ENCODE measurements at regions not wholly inside any gene's neighbourhood (a gene's known extent, or its start where the extent isn't known, plus 50 kb on each side); places are given as distances from the start of the nearest gene placed in this dataset.
"Not testable (repeated sequence)": the region's sequence is repeated elsewhere in the genome, so short reads cannot be mapped to it uniquely, and the experiment has no call there.

GRCh38 chr1:172938681-172939080 lies 112.1 kb downstream of the TNFSF18 start:
- Histone ChIP-seq H3K27ac (ENCODE audit: low read length) (no peak overlapping the region), H3K4me1 (ENCODE audit: control insufficient read depth, insufficient read depth, low read length) (peaks cover 18% of the 10 kb centered on the region), H3K27me3 (ENCODE audit: control insufficient read depth in 1 of 2, insufficient read depth in 2 of 2, low read length in 2 of 2) (no peaks in the 10 kb centered on the region), H3K36me3 (ENCODE audit: control insufficient read depth in 2 of 2, insufficient read depth in 2 of 2, low read length in 2 of 2) (no peaks in the 10 kb centered on the region), H3K9ac (ENCODE audit: low read length in 2 of 2) (no peak overlapping the region), H3K4me3 (ENCODE audit: low read length in 2 of 2) (no peak overlapping the region), H3K9me3 (ENCODE audit: control insufficient read depth in 2 of 2, low read length in 2 of 2) (no peaks in the 10 kb centered on the region)

GRCh38 chr1:172939475-172939874 lies 111.3 kb downstream of the TNFSF18 start:
- Histone ChIP-seq H3K27ac (ENCODE audit: low read length) (no peak overlapping the region), H3K9ac (ENCODE audit: low read length in 2 of 2) (no peak overlapping the region), H3K9me3 (ENCODE audit: control insufficient read depth in 2 of 2, low read length in 2 of 2) (no peaks in the 10 kb centered on the region), H3K4me1 (ENCODE audit: control insufficient read depth, insufficient read depth, low read length) (peaks cover 13% of the 10 kb centered on the region), H3K4me3 (ENCODE audit: low read length in 2 of 2) (no peak overlapping the region), H3K27me3 (ENCODE audit: control insufficient read depth in 1 of 2, insufficient read depth in 2 of 2, low read length in 2 of 2) (no peaks in the 10 kb centered on the region), H3K36me3 (ENCODE audit: control insufficient read depth in 2 of 2, insufficient read depth in 2 of 2, low read length in 2 of 2) (no peaks in the 10 kb centered on the region)

- no peak overlapping the region for H3K9ac ChIP-seq (ENCODE audit: low read length in 2 of 2)
- H3K4me1 ChIP-seq (ENCODE audit: control insufficient read depth, insufficient read depth, low read length), result peaks cover 13% of the 10 kb centered on the region
- no peaks in the 10 kb centered on the region for H3K36me3 ChIP-seq (ENCODE audit: control insufficient read depth in 2 of 2, insufficient read depth in 2 of 2, low read length in 2 of 2)
- H3K27ac ChIP-seq (ENCODE audit: low read length), result no peak overlapping the region
- H3K9me3 ChIP-seq (ENCODE audit: control insufficient read depth in 2 of 2, low read length in 2 of 2), result no peaks in the 10 kb centered on the region
- H3K4me3 ChIP-seq (ENCODE audit: low read length in 2 of 2), result no peak overlapping the region
- no peaks in the 10 kb centered on the region for H3K27me3 ChIP-seq (ENCODE audit: control insufficient read depth in 1 of 2, insufficient read depth in 2 of 2, low read length in 2 of 2)
These were observed 110.4 kb downstream of the TNFSF18 start for GRCh38 chr1:172940174-172940855.

GRCh38 chr1:172941471-172941870 lies 109.3 kb downstream of the TNFSF18 start:
- Histone ChIP-seq H3K27ac (ENCODE audit: low read length) (no peak overlapping the region), H3K36me3 (ENCODE audit: control insufficient read depth in 2 of 2, insufficient read depth in 2 of 2, low read length in 2 of 2) (no peaks in the 10 kb centered on the region), H3K9ac (ENCODE audit: low read length in 2 of 2) (no peak overlapping the region), H3K9me3 (ENCODE audit: control insufficient read depth in 2 of 2, low read length in 2 of 2) (no peaks in the 10 kb centered on the region), H3K4me1 (ENCODE audit: control insufficient read depth, insufficient read depth, low read length) (peaks cover 13% of the 10 kb centered on the region), H3K4me3 (ENCODE audit: low read length in 2 of 2) (no peak overlapping the region), H3K27me3 (ENCODE audit: control insufficient read depth in 1 of 2, insufficient read depth in 2 of 2, low read length in 2 of 2) (no peaks in the 10 kb centered on the region)

- Histone ChIP-seq H3K36me3 (ENCODE audit: control insufficient read depth in 2 of 2, insufficient read depth in 2 of 2, low read length in 2 of 2) (no peaks in the 10 kb centered on the region), H3K9me3 (ENCODE audit: control insufficient read depth in 2 of 2, low read length in 2 of 2) (no peaks in the 10 kb centered on the region), H3K27me3 (ENCODE audit: control insufficient read depth in 1 of 2, insufficient read depth in 2 of 2, low read length in 2 of 2) (no peaks in the 10 kb centered on the region), H3K27ac (ENCODE audit: low read length) (no peak overlapping the region), H3K4me3 (ENCODE audit: low read length in 2 of 2) (no peak overlapping the region), H3K4me1 (ENCODE audit: control insufficient read depth, insufficient read depth, low read length) (peaks cover 13% of the 10 kb centered on the region), H3K9ac (ENCODE audit: low read length in 2 of 2) (no peak overlapping the region)
These were observed 108.8 kb downstream of the TNFSF18 start for GRCh38 chr1:172941945-172942344.

- H3K27ac ChIP-seq (ENCODE audit: low read length); H3K4me3 ChIP-seq (ENCODE audit: low read length in 2 of 2); H3K9ac ChIP-seq (ENCODE audit: low read length in 2 of 2): not testable (repeated sequence)
These were observed 107.6 kb downstream of the TNFSF18 start for GRCh38 chr1:172943138-172943537.

GRCh38 chr1:172944931-172945330 lies 105.8 kb downstream of the TNFSF18 start:
- Histone ChIP-seq H3K9me3 (ENCODE audit: control insufficient read depth in 2 of 2, low read length in 2 of 2) (no peaks in the 10 kb centered on the region), H3K27ac (ENCODE audit: low read length) (no peak overlapping the region), H3K27me3 (ENCODE audit: control insufficient read depth in 1 of 2, insufficient read depth in 2 of 2, low read length in 2 of 2) (no peaks in the 10 kb centered on the region), H3K4me1 (ENCODE audit: control insufficient read depth, insufficient read depth, low read length) (peaks cover 13% of the 10 kb centered on the region), H3K36me3 (ENCODE audit: control insufficient read depth in 2 of 2, insufficient read depth in 2 of 2, low read length in 2 of 2) (no peaks in the 10 kb centered on the region), H3K4me3 (ENCODE audit: low read length in 2 of 2) (no peak overlapping the region), H3K9ac (ENCODE audit: low read length in 2 of 2) (no peak overlapping the region)

More at GRCh38 chr1:172943138-172943537, 107.6 kb downstream of the TNFSF18 start:
- not testable (repeated sequence) for H3K27me3 ChIP-seq (ENCODE audit: control insufficient read depth in 1 of 2, insufficient read depth in 2 of 2, low read length in 2 of 2); H3K36me3 ChIP-seq (ENCODE audit: control insufficient read depth in 2 of 2, insufficient read depth in 2 of 2, low read length in 2 of 2); H3K9me3 ChIP-seq (ENCODE audit: control insufficient read depth in 2 of 2, low read length in 2 of 2)
- H3K4me1 ChIP-seq (ENCODE audit: control insufficient read depth, insufficient read depth, low read length), result peaks cover 13% of the 10 kb centered on the region

GRCh38 chr1:172946814-172947507 lies 103.8 kb downstream of the TNFSF18 start:
- H3K9me3 ChIP-seq (ENCODE audit: control insufficient read depth in 2 of 2, low read length in 2 of 2), result no peaks in the 10 kb centered on the region
- no peaks in the 10 kb centered on the region for H3K4me1 ChIP-seq (ENCODE audit: control insufficient read depth, insufficient read depth, low read length)
- no peaks in the 10 kb centered on the region for H3K27me3 ChIP-seq (ENCODE audit: control insufficient read depth in 1 of 2, insufficient read depth in 2 of 2, low read length in 2 of 2)
- no peak overlapping the region for H3K27ac ChIP-seq (ENCODE audit: low read length)
- no peaks in the 10 kb centered on the region for H3K36me3 ChIP-seq (ENCODE audit: control insufficient read depth in 2 of 2, insufficient read depth in 2 of 2, low read length in 2 of 2)
- H3K4me3 ChIP-seq (ENCODE audit: low read length in 2 of 2), result no peak overlapping the region
- H3K9ac ChIP-seq (ENCODE audit: low read length in 2 of 2), result no peak overlapping the region

- H3K27me3 ChIP-seq (ENCODE audit: control insufficient read depth in 1 of 2, insufficient read depth in 2 of 2, low read length in 2 of 2), result no peaks in the 10 kb centered on the region
- H3K4me3 ChIP-seq (ENCODE audit: low read length in 2 of 2), result no peak overlapping the region
- no peaks in the 10 kb centered on the region for H3K4me1 ChIP-seq (ENCODE audit: control insufficient read depth, insufficient read depth, low read length)
- no peaks in the 10 kb centered on the region for H3K36me3 ChIP-seq (ENCODE audit: control insufficient read depth in 2 of 2, insufficient read depth in 2 of 2, low read length in 2 of 2)
- no peaks in the 10 kb centered on the region for H3K9me3 ChIP-seq (ENCODE audit: control insufficient read depth in 2 of 2, low read length in 2 of 2)
- H3K9ac ChIP-seq (ENCODE audit: low read length in 2 of 2), result no peak overlapping the region
- no peak overlapping the region for H3K27ac ChIP-seq (ENCODE audit: low read length)
These were observed 102.3 kb downstream of the TNFSF18 start for GRCh38 chr1:172948457-172948856.

- Histone ChIP-seq H3K9ac (ENCODE audit: low read length in 2 of 2) (no peak overlapping the region), H3K27ac (ENCODE audit: low read length) (no peak overlapping the region), H3K4me3 (ENCODE audit: low read length in 2 of 2) (no peak overlapping the region), H3K4me1 (ENCODE audit: control insufficient read depth, insufficient read depth, low read length) (no peaks in the 10 kb centered on the region), H3K36me3 (ENCODE audit: control insufficient read depth in 2 of 2, insufficient read depth in 2 of 2, low read length in 2 of 2) (no peaks in the 10 kb centered on the region), H3K27me3 (ENCODE audit: control insufficient read depth in 1 of 2, insufficient read depth in 2 of 2, low read length in 2 of 2) (no peaks in the 10 kb centered on the region), H3K9me3 (ENCODE audit: control insufficient read depth in 2 of 2, low read length in 2 of 2) (no peaks in the 10 kb centered on the region)
These were observed 101.6 kb downstream of the TNFSF18 start for GRCh38 chr1:172949096-172949495.

GRCh38 chr1:172950528-172950927 lies 100.2 kb downstream of the TNFSF18 start:
- no peaks in the 10 kb centered on the region for H3K9me3 ChIP-seq (ENCODE audit: control insufficient read depth in 2 of 2, low read length in 2 of 2)

More at GRCh38 chr1:172950528-172950927, 100.2 kb downstream of the TNFSF18 start:
- Histone ChIP-seq H3K27me3 (ENCODE audit: control insufficient read depth in 1 of 2, insufficient read depth in 2 of 2, low read length in 2 of 2) (no peaks in the 10 kb centered on the region), H3K4me1 (ENCODE audit: control insufficient read depth, insufficient read depth, low read length) (no peaks in the 10 kb centered on the region), H3K4me3 (ENCODE audit: low read length in 2 of 2) (no peak overlapping the region), H3K36me3 (ENCODE audit: control insufficient read depth in 2 of 2, insufficient read depth in 2 of 2, low read length in 2 of 2) (no peaks in the 10 kb centered on the region), H3K27ac (ENCODE audit: low read length) (no peak overlapping the region), H3K9ac (ENCODE audit: low read length in 2 of 2) (no peak overlapping the region)

All from stomach smooth muscle (tissue), 2 donors.